H9 (cell line): ENCODE measurements at regions not wholly inside any gene's neighbourhood (a gene's known extent, or its start where the extent isn't known, plus 50 kb on each side); places are given as distances from the start of the nearest gene placed in this dataset.

Experiments
- DNase-seq: peaks from one replicate; pipeline ENCODE4 v3.0.0-alpha.2; 2017
- H2AFZ ChIP-seq: one replicate; pipeline ENCODE4 v1.6.1; 2013; ENCODE audit warnings: mild to moderate bottlenecking, low read length, control low read depth, moderate library complexity
- H2AK5ac ChIP-seq: 2 replicates; pipeline ENCODE4 v1.6.1; 2013; ENCODE audit warnings: low read length, control low read depth, mixed read lengths; ENCODE audit not compliant: insufficient read length
- H2BK120ac ChIP-seq: one replicate; pipeline ENCODE4 v1.6.1; 2013; ENCODE audit warnings: low read depth, mild to moderate bottlenecking, low read length, control low read depth, inconsistent platforms; ENCODE audit not compliant: poor library complexity, severe bottlenecking
- H2BK12ac ChIP-seq: 2 replicates; pipeline ENCODE4 v1.6.1; 2013; ENCODE audit warnings: low read length, control low read depth, mixed read lengths, low read depth; ENCODE audit not compliant: insufficient read length
- H2BK15ac ChIP-seq: 2 replicates; pipeline ENCODE4 v1.6.1; 2013; ENCODE audit warnings: low read depth, low read length, control low read depth
- H2BK20ac ChIP-seq: one replicate; pipeline ENCODE4 v1.6.1; 2013; ENCODE audit warnings: low read depth, mild to moderate bottlenecking, low read length, control low read depth, inconsistent platforms; ENCODE audit not compliant: poor library complexity, severe bottlenecking
- H2BK5ac ChIP-seq: 2 replicates; pipeline ENCODE4 v1.6.1; 2013; ENCODE audit warnings: low read length, control low read depth, mixed read lengths; ENCODE audit not compliant: insufficient read length
- H3K14ac ChIP-seq: 2 replicates; pipeline ENCODE4 v1.6.1; 2013; ENCODE audit warnings: low read length, control low read depth; ENCODE audit not compliant: insufficient read depth
- H3K18ac ChIP-seq: 2 replicates; pipeline ENCODE4 v1.6.1; 2013; ENCODE audit warnings: low read depth, mild to moderate bottlenecking, mixed read lengths, low read length, control low read depth; ENCODE audit not compliant: insufficient read length
- H3K23ac ChIP-seq: 2 replicates; pipeline ENCODE4 v1.6.1; 2013; ENCODE audit warnings: low read length, control low read depth, mixed read lengths, low read depth; ENCODE audit not compliant: insufficient read length
- H3K23me2 ChIP-seq: 2 replicates; pipeline ENCODE4 v1.6.1; 2013; ENCODE audit warnings: low read depth, mild to moderate bottlenecking, mixed read lengths, low read length, control low read depth; ENCODE audit not compliant: insufficient read length, poor library complexity, severe bottlenecking
- H3K27ac ChIP-seq: 2 replicates; pipeline ENCODE4 v1.5.1; 2013; ENCODE audit warnings: low read length, control low read depth, mixed read lengths, low read depth; ENCODE audit not compliant: insufficient read length
- H3K27me3 ChIP-seq: 2 replicates; pipeline ENCODE4 v1.6.1; 2013; ENCODE audit warnings: low read length, control low read depth, inconsistent platforms; ENCODE audit not compliant: insufficient read depth
- H3K4ac ChIP-seq: 2 replicates; pipeline ENCODE4 v1.6.1; 2013; ENCODE audit warnings: low read depth, mild to moderate bottlenecking, control low read depth, inconsistent platforms, low read length, moderate library complexity
- H3K4me1 ChIP-seq: 2 replicates; pipeline ENCODE4 v1.6.1; 2013; ENCODE audit warnings: low read length, control low read depth, inconsistent platforms; ENCODE audit not compliant: insufficient read depth
- H3K4me2 ChIP-seq: 2 replicates; pipeline ENCODE4 v1.6.1; 2013; ENCODE audit warnings: low read length, control low read depth, mixed read lengths; ENCODE audit not compliant: insufficient read length, insufficient read depth
- H3K56ac ChIP-seq: 2 replicates; pipeline ENCODE4 v1.6.1; 2013; ENCODE audit warnings: low read depth, mild to moderate bottlenecking, mixed read lengths, low read length, control low read depth; ENCODE audit not compliant: insufficient read length
- H3K79me1 ChIP-seq: 2 replicates; pipeline ENCODE4 v1.6.1; 2013; ENCODE audit warnings: low read depth, mild to moderate bottlenecking, moderate library complexity, low read length, control low read depth, inconsistent platforms; ENCODE audit not compliant: insufficient read depth, poor library complexity, severe bottlenecking
- H3K79me2 ChIP-seq: 2 replicates; pipeline ENCODE4 v1.6.1; 2013; ENCODE audit warnings: low read length, control low read depth, inconsistent platforms; ENCODE audit not compliant: insufficient read depth
- H3K9ac ChIP-seq: 2 replicates; pipeline ENCODE4 v1.6.1; 2013; ENCODE audit warnings: low read length, control low read depth, mixed read lengths; ENCODE audit not compliant: insufficient read length; ENCODE audit errors: extremely low read depth
- H3K9me3 ChIP-seq: one replicate; pipeline ENCODE4 v1.6.1; 2013; ENCODE audit warnings: low read depth, low read length, inconsistent platforms; ENCODE audit not compliant: control insufficient read depth
- H3T11ph ChIP-seq: one replicate; pipeline ENCODE4 v1.6.1; 2013; ENCODE audit warnings: mild to moderate bottlenecking, low read length, control low read depth, inconsistent platforms
- H4K20me1 ChIP-seq: one replicate; pipeline ENCODE4 v1.6.1; 2013; ENCODE audit not compliant: control insufficient read depth, insufficient read length, insufficient read depth
- H4K5ac ChIP-seq: 2 replicates; pipeline ENCODE4 v1.6.1; 2013; ENCODE audit warnings: low read depth, mild to moderate bottlenecking, mixed read lengths, low read length, control low read depth; ENCODE audit not compliant: insufficient read length
- H4K8ac ChIP-seq: replicated peaks from 2 replicates; pipeline ENCODE4 v1.6.1; 2013; ENCODE audit warnings: low read length, control low read depth, mixed read lengths, low read depth; ENCODE audit not compliant: insufficient read length
- H4K91ac ChIP-seq: 2 replicates; pipeline ENCODE4 v1.6.1; 2013; ENCODE audit warnings: low read depth, mild to moderate bottlenecking, moderate library complexity, mixed read lengths, low read length, control low read depth; ENCODE audit not compliant: insufficient read length
- H3K27ac Mint-ChIP-seq, 3 experiments: 2 replicates in 2 of 3; 3 replicates in 1 of 3; pipeline ENCODE4 v1.8.0; 2020 to 2021; ENCODE audit warnings: mixed read lengths in 3 of 3, mild to moderate bottlenecking in 1 of 3, moderate library complexity in 1 of 3
- H3K27me3 Mint-ChIP-seq: 2 replicates; pipeline ENCODE4 v1.8.0; 2021; ENCODE audit warnings: low read depth, mild to moderate bottlenecking, moderate library complexity, mixed read lengths
- H3K36me3 Mint-ChIP-seq, 3 experiments: 2 replicates in 2 of 3; 3 replicates in 1 of 3; pipeline ENCODE4 v1.8.0; 2020 to 2021; ENCODE audit warnings: low read depth in 3 of 3, mixed read lengths in 3 of 3; ENCODE audit not compliant: insufficient read depth in 1 of 3
- H3K4me1 Mint-ChIP-seq, 2 experiments: 2 replicates each; pipeline ENCODE4 v1.8.0; 2020; ENCODE audit warnings: mixed read lengths in 2 of 2
- H3K4me3 Mint-ChIP-seq, 2 experiments: 2 replicates in 1 of 2; 3 replicates in 1 of 2; pipeline ENCODE4 v1.8.0; 2020 to 2021; ENCODE audit warnings: mild to moderate bottlenecking in 2 of 2, mixed read lengths in 2 of 2, moderate library complexity in 1 of 2
- H3K9me3 Mint-ChIP-seq, 2 experiments: 2 replicates in 1 of 2; 3 replicates in 1 of 2; pipeline ENCODE4 v1.8.0; 2020; ENCODE audit warnings: mild to moderate bottlenecking in 2 of 2, mixed read lengths in 2 of 2, moderate library complexity in 1 of 2
- CTCF ChIP-seq: fragments of 200-600 bp; sonication (generic); conservative IDR thresholded peaks from 3 replicates; pipeline ENCODE4 v1.8.0; 2021; ENCODE audit warnings: antibody characterized with exemption, mild to moderate bottlenecking
- WGBS: extraction: QIAGEN DNeasy Blood & Tissue Kit; methylation state at CpG from one replicate; pipeline ENCODE4 v1.1.7; 2013; ENCODE audit warnings: missing lambda C conversion rate, low lambda C conversion rate, mixed read lengths; ENCODE audit not compliant: insufficient read length; ENCODE audit errors: extremely low coverage; 5-methylcytosine and 5-hydroxymethylcytosine counted together

- H3T11ph ChIP-seq, result no peak overlapping the region
- no CpG with 5 or more reads among the region's 3 CpGs for WGBS
- no peak overlapping the region for H2BK120ac ChIP-seq
- H3K27me3 ChIP-seq, result no peaks in the 10 kb centered on the region
- H3K23ac ChIP-seq, result no peak overlapping the region
- H3K4me1 Mint-ChIP-seq, result peaks cover 0 to 4% of the 10 kb centered on the region in 2 experiments; a peak in 1 of 4 replicates
- no peak overlapping the region for H2BK12ac ChIP-seq
- H3K56ac ChIP-seq, result no peak overlapping the region
- no peaks in the 10 kb centered on the region for H3K9me3 ChIP-seq
- H3K36me3 Mint-ChIP-seq, result no peaks in the 10 kb centered on the region
- H4K20me1 ChIP-seq, result no peaks in the 10 kb centered on the region
- H4K5ac ChIP-seq, result no peak overlapping the region
- no peak for TF ChIP-seq CTCF
- H4K8ac ChIP-seq, result no peak overlapping the region
- H3K27ac ChIP-seq, result no peak overlapping the region
- no peaks in the 10 kb centered on the region for H3K23me2 ChIP-seq
- H3K79me2 ChIP-seq, result no peaks in the 10 kb centered on the region
- H4K91ac ChIP-seq, result no peak overlapping the region
- DNase-seq, result no peak
- no peak overlapping the region for H2AK5ac ChIP-seq
- peaks cover 11% of the 10 kb centered on the region for H3K27me3 Mint-ChIP-seq
- no peak overlapping the region for H3K4me3 Mint-ChIP-seq
- no peak overlapping the region for H2BK15ac ChIP-seq
- no peaks in the 10 kb centered on the region for H3K79me1 ChIP-seq
- no peak overlapping the region for H3K4ac ChIP-seq
- no peak overlapping the region for H3K27ac Mint-ChIP-seq
- H3K18ac ChIP-seq, result no peak overlapping the region
- H3K9ac ChIP-seq, result no peak overlapping the region
- no peak overlapping the region for H2BK5ac ChIP-seq
- no peaks in the 10 kb centered on the region for H3K4me1 ChIP-seq
- H3K9me3 Mint-ChIP-seq, result no peaks in the 10 kb centered on the region
- H3K14ac ChIP-seq, result no peak overlapping the region
- no peak overlapping the region for H2AFZ ChIP-seq
- H2BK20ac ChIP-seq, result no peak overlapping the region
- no peak overlapping the region for H3K4me2 ChIP-seq
Measured at GRCh38 chr5:2010940-2011339, 128.2 kb upstream of the IRX4 start.
